GM23338 (cell line): ENCODE measurements at regions not wholly inside any gene's neighbourhood (a gene's known extent, or its start where the extent isn't known, plus 50 kb on each side); places are given as distances from the start of the nearest gene placed in this dataset.

Experiments used
- CREB1 ChIP-seq: fragments of 250-450 bp; sonication (Bioruptor Pico); IDR thresholded peaks from 2 replicates; pipeline ENCODE4 v1.5.0; 2020; ENCODE audit warnings: low read depth, mild to moderate bottlenecking, moderate library complexity
- EZH2 ChIP-seq: fragments of 200-600 bp; sonication (generic); IDR thresholded peaks from one replicate; pipeline ENCODE4 v1.8.0; 2017; ENCODE audit warnings: antibody characterized with exemption, mild to moderate bottlenecking, low read depth; ENCODE audit not compliant: unreplicated experiment
- EZH2phosphoT487 ChIP-seq: fragments of 200-600 bp; sonication (generic); IDR thresholded peaks from one replicate; pipeline ENCODE4 v1.8.1; 2018; ENCODE audit warnings: antibody characterized with exemption; ENCODE audit not compliant: unreplicated experiment
- JUNB ChIP-seq: IDR thresholded peaks from one replicate; pipeline ENCODE4 v1.6.1; 2016; ENCODE audit warnings: antibody characterized with exemption; ENCODE audit not compliant: unreplicated experiment
- NANOG ChIP-seq: IDR thresholded peaks from 2 replicates; pipeline ENCODE4 v1.6.1; 2016; ENCODE audit warnings: antibody characterized with exemption, borderline replicate concordance
- POLR2AphosphoS5 ChIP-seq: IDR thresholded peaks from 2 replicates; pipeline ENCODE4 v1.6.1; 2016; ENCODE audit warnings: antibody characterized with exemption, low read depth
- STAT1 ChIP-seq: IDR thresholded peaks from one replicate; pipeline ENCODE4 v1.6.1; 2016; ENCODE audit warnings: antibody characterized with exemption; ENCODE audit not compliant: unreplicated experiment
- ZNF331 ChIP-seq: fragments of 250-450 bp; sonication (Bioruptor Pico); IDR thresholded peaks from 2 replicates; pipeline ENCODE4 v1.5.0; 2020; ENCODE audit warnings: low read depth, mild to moderate bottlenecking, moderate library complexity
- TF ChIP-seq, protein P1 (sequence below): IDR thresholded peaks from one replicate; pipeline ENCODE4 v1.6.1; 2018; ENCODE audit warnings: antibody characterized with exemption; ENCODE audit not compliant: unreplicated experiment
- TF ChIP-seq, protein P2 (sequence below): IDR thresholded peaks from 2 replicates; pipeline ENCODE4 v1.6.1; 2016; ENCODE audit warnings: antibody characterized with exemption
- TF ChIP-seq, protein P3 (sequence below), 2 experiments: fragments of 200-600 bp in 1 of 2; sonication (generic) in 1 of 2; conservative IDR thresholded peaks; 2 replicates each; pipeline versions ENCODE4 v1.5.1 to v1.6.1; 2016 to 2017; ENCODE audit warnings: antibody characterized with exemption in 2 of 2, low read depth in 2 of 2, mild to moderate bottlenecking in 2 of 2, moderate library complexity in 1 of 2
- TF ChIP-seq, protein P4 (sequence below): fragments of 250-450 bp; sonication (Bioruptor Pico); IDR thresholded peaks from 2 replicates; pipeline ENCODE4 v1.5.0; 2020; ENCODE audit warnings: mild to moderate bottlenecking, moderate library complexity

DNA sequence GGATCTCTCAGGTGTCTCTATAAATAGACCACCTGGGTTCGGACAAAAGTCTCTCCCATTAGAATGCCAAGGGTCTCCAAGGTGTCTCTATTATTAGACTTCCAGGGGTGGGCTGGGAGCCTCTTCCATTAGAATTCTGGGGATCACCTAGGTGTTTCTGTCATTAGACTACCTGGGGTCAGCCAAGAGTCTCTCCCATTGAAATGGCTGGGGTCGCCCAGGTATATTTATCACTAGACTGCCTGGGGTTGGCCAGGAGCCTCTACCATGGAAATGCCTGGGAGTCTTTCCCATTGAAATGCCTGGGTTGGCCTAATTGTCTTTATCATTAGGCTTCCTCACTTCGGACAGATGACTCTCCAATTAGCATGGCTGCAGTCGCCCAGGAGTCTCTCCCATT lies 1565.5 kb downstream of the UQCRFS1 start:
- TF ChIP-seq, protein P1, sequence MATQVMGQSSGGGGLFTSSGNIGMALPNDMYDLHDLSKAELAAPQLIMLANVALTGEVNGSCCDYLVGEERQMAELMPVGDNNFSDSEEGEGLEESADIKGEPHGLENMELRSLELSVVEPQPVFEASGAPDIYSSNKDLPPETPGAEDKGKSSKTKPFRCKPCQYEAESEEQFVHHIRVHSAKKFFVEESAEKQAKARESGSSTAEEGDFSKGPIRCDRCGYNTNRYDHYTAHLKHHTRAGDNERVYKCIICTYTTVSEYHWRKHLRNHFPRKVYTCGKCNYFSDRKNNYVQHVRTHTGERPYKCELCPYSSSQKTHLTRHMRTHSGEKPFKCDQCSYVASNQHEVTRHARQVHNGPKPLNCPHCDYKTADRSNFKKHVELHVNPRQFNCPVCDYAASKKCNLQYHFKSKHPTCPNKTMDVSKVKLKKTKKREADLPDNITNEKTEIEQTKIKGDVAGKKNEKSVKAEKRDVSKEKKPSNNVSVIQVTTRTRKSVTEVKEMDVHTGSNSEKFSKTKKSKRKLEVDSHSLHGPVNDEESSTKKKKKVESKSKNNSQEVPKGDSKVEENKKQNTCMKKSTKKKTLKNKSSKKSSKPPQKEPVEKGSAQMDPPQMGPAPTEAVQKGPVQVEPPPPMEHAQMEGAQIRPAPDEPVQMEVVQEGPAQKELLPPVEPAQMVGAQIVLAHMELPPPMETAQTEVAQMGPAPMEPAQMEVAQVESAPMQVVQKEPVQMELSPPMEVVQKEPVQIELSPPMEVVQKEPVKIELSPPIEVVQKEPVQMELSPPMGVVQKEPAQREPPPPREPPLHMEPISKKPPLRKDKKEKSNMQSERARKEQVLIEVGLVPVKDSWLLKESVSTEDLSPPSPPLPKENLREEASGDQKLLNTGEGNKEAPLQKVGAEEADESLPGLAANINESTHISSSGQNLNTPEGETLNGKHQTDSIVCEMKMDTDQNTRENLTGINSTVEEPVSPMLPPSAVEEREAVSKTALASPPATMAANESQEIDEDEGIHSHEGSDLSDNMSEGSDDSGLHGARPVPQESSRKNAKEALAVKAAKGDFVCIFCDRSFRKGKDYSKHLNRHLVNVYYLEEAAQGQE, result no peak
- TF ChIP-seq POLR2AphosphoS5 (no peak), EZH2phosphoT487 (no peak), STAT1 (no peak), EZH2 (no peak), CREB1 (no peak), JUNB (no peak), ZNF331 (no peak), NANOG (no peak)
- TF ChIP-seq, protein P2, sequence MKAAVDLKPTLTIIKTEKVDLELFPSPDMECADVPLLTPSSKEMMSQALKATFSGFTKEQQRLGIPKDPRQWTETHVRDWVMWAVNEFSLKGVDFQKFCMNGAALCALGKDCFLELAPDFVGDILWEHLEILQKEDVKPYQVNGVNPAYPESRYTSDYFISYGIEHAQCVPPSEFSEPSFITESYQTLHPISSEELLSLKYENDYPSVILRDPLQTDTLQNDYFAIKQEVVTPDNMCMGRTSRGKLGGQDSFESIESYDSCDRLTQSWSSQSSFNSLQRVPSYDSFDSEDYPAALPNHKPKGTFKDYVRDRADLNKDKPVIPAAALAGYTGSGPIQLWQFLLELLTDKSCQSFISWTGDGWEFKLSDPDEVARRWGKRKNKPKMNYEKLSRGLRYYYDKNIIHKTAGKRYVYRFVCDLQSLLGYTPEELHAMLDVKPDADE, result no peak
- TF ChIP-seq, protein P3, sequence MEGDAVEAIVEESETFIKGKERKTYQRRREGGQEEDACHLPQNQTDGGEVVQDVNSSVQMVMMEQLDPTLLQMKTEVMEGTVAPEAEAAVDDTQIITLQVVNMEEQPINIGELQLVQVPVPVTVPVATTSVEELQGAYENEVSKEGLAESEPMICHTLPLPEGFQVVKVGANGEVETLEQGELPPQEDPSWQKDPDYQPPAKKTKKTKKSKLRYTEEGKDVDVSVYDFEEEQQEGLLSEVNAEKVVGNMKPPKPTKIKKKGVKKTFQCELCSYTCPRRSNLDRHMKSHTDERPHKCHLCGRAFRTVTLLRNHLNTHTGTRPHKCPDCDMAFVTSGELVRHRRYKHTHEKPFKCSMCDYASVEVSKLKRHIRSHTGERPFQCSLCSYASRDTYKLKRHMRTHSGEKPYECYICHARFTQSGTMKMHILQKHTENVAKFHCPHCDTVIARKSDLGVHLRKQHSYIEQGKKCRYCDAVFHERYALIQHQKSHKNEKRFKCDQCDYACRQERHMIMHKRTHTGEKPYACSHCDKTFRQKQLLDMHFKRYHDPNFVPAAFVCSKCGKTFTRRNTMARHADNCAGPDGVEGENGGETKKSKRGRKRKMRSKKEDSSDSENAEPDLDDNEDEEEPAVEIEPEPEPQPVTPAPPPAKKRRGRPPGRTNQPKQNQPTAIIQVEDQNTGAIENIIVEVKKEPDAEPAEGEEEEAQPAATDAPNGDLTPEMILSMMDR (conservative IDR thresholded peaks at IDR 0.05; ENCODE audit: low read depth in 2 of 2), result no peak
- TF ChIP-seq, protein P4, sequence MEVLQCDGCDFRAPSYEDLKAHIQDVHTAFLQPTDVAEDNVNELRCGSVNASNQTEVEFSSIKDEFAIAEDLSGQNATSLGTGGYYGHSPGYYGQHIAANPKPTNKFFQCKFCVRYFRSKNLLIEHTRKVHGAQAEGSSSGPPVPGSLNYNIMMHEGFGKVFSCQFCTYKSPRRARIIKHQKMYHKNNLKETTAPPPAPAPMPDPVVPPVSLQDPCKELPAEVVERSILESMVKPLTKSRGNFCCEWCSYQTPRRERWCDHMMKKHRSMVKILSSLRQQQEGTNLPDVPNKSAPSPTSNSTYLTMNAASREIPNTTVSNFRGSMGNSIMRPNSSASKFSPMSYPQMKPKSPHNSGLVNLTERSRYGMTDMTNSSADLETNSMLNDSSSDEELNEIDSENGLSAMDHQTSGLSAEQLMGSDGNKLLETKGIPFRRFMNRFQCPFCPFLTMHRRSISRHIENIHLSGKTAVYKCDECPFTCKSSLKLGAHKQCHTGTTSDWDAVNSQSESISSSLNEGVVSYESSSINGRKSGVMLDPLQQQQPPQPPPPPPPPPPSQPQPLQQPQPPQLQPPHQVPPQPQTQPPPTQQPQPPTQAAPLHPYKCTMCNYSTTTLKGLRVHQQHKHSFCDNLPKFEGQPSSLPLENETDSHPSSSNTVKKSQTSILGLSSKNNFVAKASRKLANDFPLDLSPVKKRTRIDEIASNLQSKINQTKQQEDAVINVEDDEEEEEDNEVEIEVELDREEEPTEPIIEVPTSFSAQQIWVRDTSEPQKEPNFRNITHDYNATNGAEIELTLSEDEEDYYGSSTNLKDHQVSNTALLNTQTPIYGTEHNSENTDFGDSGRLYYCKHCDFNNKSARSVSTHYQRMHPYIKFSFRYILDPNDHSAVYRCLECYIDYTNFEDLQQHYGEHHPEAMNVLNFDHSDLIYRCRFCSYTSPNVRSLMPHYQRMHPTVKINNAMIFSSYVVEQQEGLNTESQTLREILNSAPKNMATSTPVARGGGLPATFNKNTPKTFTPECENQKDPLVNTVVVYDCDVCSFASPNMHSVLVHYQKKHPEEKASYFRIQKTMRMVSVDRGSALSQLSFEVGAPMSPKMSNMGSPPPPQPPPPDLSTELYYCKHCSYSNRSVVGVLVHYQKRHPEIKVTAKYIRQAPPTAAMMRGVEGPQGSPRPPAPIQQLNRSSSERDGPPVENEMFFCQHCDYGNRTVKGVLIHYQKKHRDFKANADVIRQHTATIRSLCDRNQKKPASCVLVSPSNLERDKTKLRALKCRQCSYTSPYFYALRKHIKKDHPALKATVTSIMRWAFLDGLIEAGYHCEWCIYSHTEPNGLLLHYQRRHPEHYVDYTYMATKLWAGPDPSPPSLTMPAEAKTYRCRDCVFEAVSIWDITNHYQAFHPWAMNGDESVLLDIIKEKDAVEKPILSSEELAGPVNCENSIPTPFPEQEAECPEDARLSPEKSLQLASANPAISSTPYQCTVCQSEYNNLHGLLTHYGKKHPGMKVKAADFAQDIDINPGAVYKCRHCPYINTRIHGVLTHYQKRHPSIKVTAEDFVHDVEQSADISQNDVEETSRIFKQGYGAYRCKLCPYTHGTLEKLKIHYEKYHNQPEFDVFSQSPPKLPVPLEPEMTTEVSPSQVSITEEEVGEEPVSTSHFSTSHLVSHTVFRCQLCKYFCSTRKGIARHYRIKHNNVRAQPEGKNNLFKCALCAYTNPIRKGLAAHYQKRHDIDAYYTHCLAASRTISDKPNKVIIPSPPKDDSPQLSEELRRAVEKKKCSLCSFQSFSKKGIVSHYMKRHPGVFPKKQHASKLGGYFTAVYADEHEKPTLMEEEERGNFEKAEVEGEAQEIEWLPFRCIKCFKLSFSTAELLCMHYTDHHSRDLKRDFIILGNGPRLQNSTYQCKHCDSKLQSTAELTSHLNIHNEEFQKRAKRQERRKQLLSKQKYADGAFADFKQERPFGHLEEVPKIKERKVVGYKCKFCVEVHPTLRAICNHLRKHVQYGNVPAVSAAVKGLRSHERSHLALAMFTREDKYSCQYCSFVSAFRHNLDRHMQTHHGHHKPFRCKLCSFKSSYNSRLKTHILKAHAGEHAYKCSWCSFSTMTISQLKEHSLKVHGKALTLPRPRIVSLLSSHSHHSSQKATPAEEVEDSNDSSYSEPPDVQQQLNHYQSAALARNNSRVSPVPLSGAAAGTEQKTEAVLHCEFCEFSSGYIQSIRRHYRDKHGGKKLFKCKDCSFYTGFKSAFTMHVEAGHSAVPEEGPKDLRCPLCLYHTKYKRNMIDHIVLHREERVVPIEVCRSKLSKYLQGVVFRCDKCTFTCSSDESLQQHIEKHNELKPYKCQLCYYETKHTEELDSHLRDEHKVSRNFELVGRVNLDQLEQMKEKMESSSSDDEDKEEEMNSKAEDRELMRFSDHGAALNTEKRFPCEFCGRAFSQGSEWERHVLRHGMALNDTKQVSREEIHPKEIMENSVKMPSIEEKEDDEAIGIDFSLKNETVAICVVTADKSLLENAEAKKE, result no peak
